Hepatocyte (in vitro differentiated cells): ENCODE measurements at regions not wholly inside any gene's neighbourhood (a gene's known extent, or its start where the extent isn't known, plus 50 kb on each side); places are given as distances from the start of the nearest gene placed in this dataset.
"Not testable (repeated sequence)": the region's sequence is repeated elsewhere in the genome, so short reads cannot be mapped to it uniquely, and the experiment has no call there.

Source experiments
- CTCF ChIP-seq: fragments of 200-600 bp; sonication (generic); IDR thresholded peaks from 2 replicates; pipeline ENCODE4 v1.5.1; 2016; ENCODE audit warnings: antibody characterized with exemption, mild to moderate bottlenecking; ENCODE audit not compliant: poor library complexity
- EZH2 ChIP-seq: fragments of 200-600 bp; sonication (generic); IDR thresholded peaks from 2 replicates; pipeline ENCODE4 v1.6.1; 2016; ENCODE audit warnings: antibody characterized with exemption, mild to moderate bottlenecking, borderline replicate concordance
- EZH2phosphoT487 ChIP-seq: fragments of 200-600 bp; sonication (generic); IDR thresholded peaks from one replicate; pipeline ENCODE4 v1.6.1; 2018; ENCODE audit warnings: antibody characterized with exemption, mild to moderate bottlenecking, low read depth, moderate library complexity; ENCODE audit not compliant: unreplicated experiment, severe bottlenecking

GRCh38 chr14:71435641-71436040, 496.6 kb upstream of the RGS6 start:
- TF ChIP-seq CTCF, EZH2, EZH2phosphoT487: not testable (repeated sequence)
